ENCODE measurements at regions not wholly inside any gene's neighbourhood (a gene's known extent, or its start where the extent isn't known, plus 50 kb on each side); places are given as distances from the start of the nearest gene placed in this dataset.

DNA sequence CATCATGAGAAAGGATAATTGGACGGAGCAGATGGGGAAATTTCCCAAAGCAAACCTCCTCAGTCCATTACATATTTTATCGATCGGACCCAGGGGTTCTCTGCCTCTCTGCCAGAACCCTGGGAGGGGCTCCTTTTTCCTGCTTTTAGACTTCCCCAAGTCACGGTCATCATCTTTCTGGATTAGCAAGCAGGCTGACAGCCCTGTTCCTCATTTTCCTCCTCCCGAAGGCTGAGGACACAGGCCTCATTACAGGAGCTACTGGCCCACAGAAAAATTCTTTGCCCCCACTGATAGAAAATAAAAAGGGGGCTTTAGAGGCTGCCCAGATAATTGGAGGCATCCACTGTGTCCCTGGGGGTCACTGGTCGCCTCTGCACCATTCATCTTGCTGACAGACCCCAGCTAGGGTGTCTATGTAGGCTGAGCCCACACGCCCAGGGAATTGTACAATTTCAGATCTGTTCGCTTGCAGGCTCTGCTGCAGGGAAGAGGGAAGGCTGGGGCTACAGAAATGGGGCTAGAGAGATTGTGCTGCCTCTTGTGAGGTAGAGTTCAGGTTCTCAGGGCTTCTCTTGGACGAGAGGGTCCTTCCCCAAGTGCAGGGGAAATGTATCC is 125.7 kb upstream of the SDK1 start (continued):
- TF ChIP-seq GABPA (IDR thresholded peaks at IDR 0.05; ENCODE audit: low read depth) (no peak), GATA2 (CRISPR knock-in tag; IDR thresholded peaks at IDR 0.05) (no peak), POLR2AphosphoS5 (IDR thresholded peaks at IDR 0.05; ENCODE audit: low read depth, low read length) (no peak)
- TF ChIP-seq, protein P1, sequence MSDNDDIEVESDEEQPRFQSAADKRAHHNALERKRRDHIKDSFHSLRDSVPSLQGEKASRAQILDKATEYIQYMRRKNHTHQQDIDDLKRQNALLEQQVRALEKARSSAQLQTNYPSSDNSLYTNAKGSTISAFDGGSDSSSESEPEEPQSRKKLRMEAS (IDR thresholded peaks at IDR 0.05; ENCODE audit: low read depth), result no peak
- TF ChIP-seq, protein P2, sequence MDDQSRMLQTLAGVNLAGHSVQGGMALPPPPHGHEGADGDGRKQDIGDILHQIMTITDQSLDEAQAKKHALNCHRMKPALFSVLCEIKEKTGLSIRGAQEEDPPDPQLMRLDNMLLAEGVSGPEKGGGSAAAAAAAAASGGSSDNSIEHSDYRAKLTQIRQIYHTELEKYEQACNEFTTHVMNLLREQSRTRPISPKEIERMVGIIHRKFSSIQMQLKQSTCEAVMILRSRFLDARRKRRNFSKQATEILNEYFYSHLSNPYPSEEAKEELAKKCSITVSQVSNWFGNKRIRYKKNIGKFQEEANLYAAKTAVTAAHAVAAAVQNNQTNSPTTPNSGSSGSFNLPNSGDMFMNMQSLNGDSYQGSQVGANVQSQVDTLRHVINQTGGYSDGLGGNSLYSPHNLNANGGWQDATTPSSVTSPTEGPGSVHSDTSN (IDR thresholded peaks at IDR 0.05), result no peak
- TF ChIP-seq, protein P3, sequence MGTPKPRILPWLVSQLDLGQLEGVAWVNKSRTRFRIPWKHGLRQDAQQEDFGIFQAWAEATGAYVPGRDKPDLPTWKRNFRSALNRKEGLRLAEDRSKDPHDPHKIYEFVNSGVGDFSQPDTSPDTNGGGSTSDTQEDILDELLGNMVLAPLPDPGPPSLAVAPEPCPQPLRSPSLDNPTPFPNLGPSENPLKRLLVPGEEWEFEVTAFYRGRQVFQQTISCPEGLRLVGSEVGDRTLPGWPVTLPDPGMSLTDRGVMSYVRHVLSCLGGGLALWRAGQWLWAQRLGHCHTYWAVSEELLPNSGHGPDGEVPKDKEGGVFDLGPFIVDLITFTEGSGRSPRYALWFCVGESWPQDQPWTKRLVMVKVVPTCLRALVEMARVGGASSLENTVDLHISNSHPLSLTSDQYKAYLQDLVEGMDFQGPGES (IDR thresholded peaks at IDR 0.05; ENCODE audit: low read depth, low read length), result no peak

DNA sequence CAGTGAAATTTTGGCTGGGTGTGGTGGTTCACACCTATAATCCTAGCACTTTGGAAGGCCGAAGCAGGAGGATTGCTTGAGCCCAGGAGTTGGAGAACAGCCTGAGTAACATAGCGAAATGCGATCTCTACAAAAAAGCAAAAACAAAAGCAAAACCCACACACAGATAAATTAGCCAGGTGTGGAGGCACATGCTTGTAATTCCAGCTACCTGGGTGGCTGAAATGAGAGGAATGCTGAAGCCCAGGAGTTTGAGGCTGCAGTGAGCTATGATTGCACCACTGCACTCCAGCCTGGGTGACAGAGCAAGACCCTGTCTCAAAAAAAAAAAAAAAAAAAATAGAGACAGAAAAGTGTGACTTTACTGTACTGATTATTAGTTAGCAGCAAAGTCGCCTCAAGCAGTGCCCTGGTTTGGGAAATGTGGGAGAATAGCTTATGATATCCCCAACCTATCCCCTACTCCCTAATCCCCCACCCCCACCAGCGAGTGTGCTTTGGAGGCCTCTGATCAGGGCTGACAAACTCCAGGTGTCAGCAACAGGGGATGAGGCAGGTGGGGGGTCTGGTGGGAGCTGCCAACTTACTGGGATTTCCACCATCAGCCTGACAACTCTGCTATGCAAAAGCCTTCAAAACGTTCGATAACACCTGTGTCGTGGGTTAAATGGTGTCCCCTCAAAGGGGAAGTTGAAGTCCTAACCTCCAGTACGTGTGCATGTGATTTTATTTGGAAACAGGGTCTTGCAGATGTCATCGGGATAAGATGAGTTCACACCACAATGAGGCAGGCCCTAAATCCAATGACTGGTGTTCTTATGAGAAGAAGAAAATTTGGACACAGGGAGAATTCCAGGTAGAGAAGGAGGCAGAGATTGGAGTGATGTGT is 124.7 kb upstream of the SDK1 start:
- Histone ChIP-seq H4K20me1 (ENCODE audit: insufficient read depth) (no peaks in the 10 kb centered on the region), H3K79me2 (ENCODE audit: insufficient read depth) (no peaks in the 10 kb centered on the region), H2AFZ (ENCODE audit: low read depth) (no peak overlapping the region), H3K4me2 (no peak overlapping the region), H3K9me2 (no peaks in the 10 kb centered on the region), H3K9ac (no peak overlapping the region), H3F3A (replicated peaks; ENCODE audit: insufficient read depth) (no peaks in the 10 kb centered on the region), H3K4me3 (ENCODE audit: low read depth in 2 of 2, low read length in 1 of 2) (no peak overlapping the region), H3K9me3 (no peaks in the 10 kb centered on the region), H3K4me1 (ENCODE audit: control insufficient read depth in 1 of 2, insufficient read depth in 2 of 2, low read depth in 1 of 2, low read length in 1 of 2) (no peaks in the 10 kb centered on the region), H3K27me3 (ENCODE audit: insufficient read depth) (no peaks in the 10 kb centered on the region), H3K27ac (ENCODE audit: low read depth in 2 of 2, low read length in 1 of 2) (no peak overlapping the region), H3K36me3 (replicated peaks in 1 of 2; ENCODE audit: control insufficient read depth in 1 of 2, insufficient read depth in 2 of 2, low read length in 1 of 2) (no peaks in the 10 kb centered on the region)
- ChIA-PET CTCF (interaction anchor here (1.2 kb wide), 1 partner anchor 125 kb away, joined by 3 read pairs; the partner anchor contains the start of gene SDK1), POLR2A (no interaction called here)
- no peak for TF ChIP-seq FOSL2 (IDR thresholded peaks at IDR 0.05; ENCODE audit: borderline replicate concordance, low read depth)
- TF ChIP-seq NFIC (IDR thresholded peaks at IDR 0.05; ENCODE audit: borderline replicate concordance), result no peak
- TF ChIP-seq, protein P4, sequence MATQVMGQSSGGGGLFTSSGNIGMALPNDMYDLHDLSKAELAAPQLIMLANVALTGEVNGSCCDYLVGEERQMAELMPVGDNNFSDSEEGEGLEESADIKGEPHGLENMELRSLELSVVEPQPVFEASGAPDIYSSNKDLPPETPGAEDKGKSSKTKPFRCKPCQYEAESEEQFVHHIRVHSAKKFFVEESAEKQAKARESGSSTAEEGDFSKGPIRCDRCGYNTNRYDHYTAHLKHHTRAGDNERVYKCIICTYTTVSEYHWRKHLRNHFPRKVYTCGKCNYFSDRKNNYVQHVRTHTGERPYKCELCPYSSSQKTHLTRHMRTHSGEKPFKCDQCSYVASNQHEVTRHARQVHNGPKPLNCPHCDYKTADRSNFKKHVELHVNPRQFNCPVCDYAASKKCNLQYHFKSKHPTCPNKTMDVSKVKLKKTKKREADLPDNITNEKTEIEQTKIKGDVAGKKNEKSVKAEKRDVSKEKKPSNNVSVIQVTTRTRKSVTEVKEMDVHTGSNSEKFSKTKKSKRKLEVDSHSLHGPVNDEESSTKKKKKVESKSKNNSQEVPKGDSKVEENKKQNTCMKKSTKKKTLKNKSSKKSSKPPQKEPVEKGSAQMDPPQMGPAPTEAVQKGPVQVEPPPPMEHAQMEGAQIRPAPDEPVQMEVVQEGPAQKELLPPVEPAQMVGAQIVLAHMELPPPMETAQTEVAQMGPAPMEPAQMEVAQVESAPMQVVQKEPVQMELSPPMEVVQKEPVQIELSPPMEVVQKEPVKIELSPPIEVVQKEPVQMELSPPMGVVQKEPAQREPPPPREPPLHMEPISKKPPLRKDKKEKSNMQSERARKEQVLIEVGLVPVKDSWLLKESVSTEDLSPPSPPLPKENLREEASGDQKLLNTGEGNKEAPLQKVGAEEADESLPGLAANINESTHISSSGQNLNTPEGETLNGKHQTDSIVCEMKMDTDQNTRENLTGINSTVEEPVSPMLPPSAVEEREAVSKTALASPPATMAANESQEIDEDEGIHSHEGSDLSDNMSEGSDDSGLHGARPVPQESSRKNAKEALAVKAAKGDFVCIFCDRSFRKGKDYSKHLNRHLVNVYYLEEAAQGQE (IDR thresholded peaks at IDR 0.05; ENCODE audit: low read depth, low read length), result no peak
- WGBS (ENCODE audit: low lambda C conversion rate), result 42% methylated on average over 10 of the region's 10 CpGs
- DNase-seq, result no peak
